PC-9 (cell line): ENCODE measurements at regions not wholly inside any gene's neighbourhood (a gene's known extent, or its start where the extent isn't known, plus 50 kb on each side); places are given as distances from the start of the nearest gene placed in this dataset.

ENCODE experiments used
- BruUV-seq: library from RNA; stranded (reverse); fragments of 400-500 nt; replicated peaks from 2 replicates; lab custom pipeline; 2021; lab: Mats Ljungman, UMichigan
- CTCF ChIA-PET: fragments of 300-600 bp; sonication (Branson Sonifier 250); formaldehyde crosslinking; loops from one replicate; lab custom pipeline; 2022; ENCODE audit warnings: antibody characterized with exemption; lab: Charles Lee
- POLR2A ChIA-PET: fragments of 300-600 bp; sonication (Branson Sonifier 250); formaldehyde crosslinking; loops from one replicate; lab custom pipeline; 2022; ENCODE audit warnings: antibody characterized with exemption; ENCODE audit not compliant: unreplicated experiment; lab: Charles Lee
- DNase-seq, 2 experiments: peaks; one replicate each; pipeline versions ENCODE4 v3.0.0 to v3.0.0-alpha.2; 2015 to 2022; ENCODE audit warnings: mixed read lengths in 1 of 2
- H2AFZ ChIP-seq: fragments of 200-600 bp; sonication (generic); 2 replicates; pipeline ENCODE4 v1.8.1; 2017; ENCODE audit warnings: antibody characterized with exemption
- H3F3A ChIP-seq: fragments of 200-600 bp; sonication (generic); 2 replicates; pipeline ENCODE4 v1.8.1; 2017; ENCODE audit warnings: antibody characterized with exemption, mild to moderate bottlenecking, low read depth; ENCODE audit not compliant: insufficient read depth
- H3K27ac ChIP-seq: fragments of 200-600 bp; sonication (generic); 2 replicates; pipeline ENCODE4 v1.6.1; 2016; ENCODE audit warnings: mixed run types
- H3K27me3 ChIP-seq: fragments of 200-600 bp; sonication (generic); 2 replicates; pipeline ENCODE4 v1.6.1; 2016; ENCODE audit warnings: low read depth, mixed run types; ENCODE audit not compliant: insufficient read depth
- H3K36me3 ChIP-seq: fragments of 200-600 bp; sonication (generic); 2 replicates; pipeline ENCODE4 v1.6.1; 2016; ENCODE audit warnings: low read depth, mixed run types
- H3K4me1 ChIP-seq: fragments of 200-600 bp; sonication (generic); replicated peaks from 2 replicates; pipeline ENCODE4 v1.6.1; 2016; ENCODE audit warnings: mixed run types; ENCODE audit not compliant: insufficient read depth
- H3K4me2 ChIP-seq: fragments of 200-600 bp; sonication (generic); 2 replicates; pipeline ENCODE4 v1.6.1; 2017; ENCODE audit warnings: mixed run types
- H3K4me3 ChIP-seq: fragments of 200-600 bp; sonication (generic); 2 replicates; pipeline ENCODE4 v1.6.1; 2016; ENCODE audit warnings: mixed run types
- H3K79me2 ChIP-seq: fragments of 200-600 bp; sonication (generic); 2 replicates; pipeline ENCODE4 v1.6.1; 2017; ENCODE audit warnings: low read depth, mixed run types
- H3K9me2 ChIP-seq: fragments of 200-600 bp; sonication (generic); 2 replicates; pipeline ENCODE4 v1.8.1; 2017; ENCODE audit warnings: mild to moderate bottlenecking; ENCODE audit not compliant: insufficient read depth
- H3K9me3 ChIP-seq: fragments of 200-600 bp; sonication (generic); 2 replicates; pipeline ENCODE4 v1.8.1; 2016; ENCODE audit warnings: low read depth; ENCODE audit not compliant: insufficient read depth
- H4K20me1 ChIP-seq: fragments of 200-600 bp; sonication (generic); 2 replicates; pipeline ENCODE4 v1.8.1; 2017; ENCODE audit not compliant: insufficient read depth
- CTCF ChIP-seq: fragments of 200-600 bp; sonication (generic); conservative IDR thresholded peaks from 2 replicates; pipeline ENCODE4 v1.6.1; 2017; ENCODE audit warnings: mixed run types, antibody characterized with exemption, mild to moderate bottlenecking, moderate library complexity
- EZH2 ChIP-seq: fragments of 200-600 bp; sonication (generic); IDR thresholded peaks from 2 replicates; pipeline ENCODE4 v1.8.0; 2017; ENCODE audit warnings: antibody characterized with exemption, low read depth
- intact Hi-C: fragments of 100-400 bp; cut with micrococcal nuclease; formaldehyde crosslinking; loops from one replicate; pipeline ENCODE4 v1.10.0; 2022; ENCODE audit not compliant: unreplicated experiment

DNA sequence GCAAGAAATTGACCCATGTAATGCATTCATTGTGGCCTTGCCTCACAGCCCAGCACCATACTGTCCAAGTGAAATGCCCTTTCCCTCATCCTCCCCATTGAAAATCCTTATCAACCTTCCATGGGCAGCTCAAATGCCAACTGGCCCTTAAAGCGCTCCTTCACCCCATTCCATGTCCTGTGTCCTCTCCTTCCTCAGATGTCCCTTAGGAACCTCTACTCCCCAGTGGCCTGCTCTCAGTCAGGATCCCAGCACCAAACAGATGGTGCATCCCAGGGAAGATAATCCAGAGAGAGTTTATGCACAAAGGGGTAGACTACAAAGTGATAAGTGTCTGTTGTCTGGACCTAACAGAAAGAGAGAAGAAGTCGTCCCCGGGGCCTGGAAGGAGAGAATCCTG is 407.4 kb upstream of the ZNF507 start:
- no peak overlapping the region for H3K4me2 ChIP-seq
- no peaks in the 10 kb centered on the region for H4K20me1 ChIP-seq
- BruUV-seq: no TSS peak
- H3K27ac ChIP-seq: no peak overlapping the region
- H3K36me3 ChIP-seq: no peaks in the 10 kb centered on the region
- intact Hi-C loops: no loop called here
- no peaks in the 10 kb centered on the region for H3F3A ChIP-seq
- POLR2A ChIA-PET: no interaction called here
- H3K79me2 ChIP-seq: no peaks in the 10 kb centered on the region
- TF ChIP-seq EZH2 (no peak), CTCF (no peak)
- H2AFZ ChIP-seq: no peak overlapping the region
- H3K9me2 ChIP-seq: no peaks in the 10 kb centered on the region
- DNase-seq: no peak
- H3K9me3 ChIP-seq: no peaks in the 10 kb centered on the region
- CTCF ChIA-PET: no interaction called here
- peaks cover 11% of the 10 kb centered on the region; the same call in 1 of the 2 replicates for H3K27me3 ChIP-seq
- H3K4me1 ChIP-seq: no peaks in the 10 kb centered on the region
- H3K4me3 ChIP-seq: no peak overlapping the region

DNA sequence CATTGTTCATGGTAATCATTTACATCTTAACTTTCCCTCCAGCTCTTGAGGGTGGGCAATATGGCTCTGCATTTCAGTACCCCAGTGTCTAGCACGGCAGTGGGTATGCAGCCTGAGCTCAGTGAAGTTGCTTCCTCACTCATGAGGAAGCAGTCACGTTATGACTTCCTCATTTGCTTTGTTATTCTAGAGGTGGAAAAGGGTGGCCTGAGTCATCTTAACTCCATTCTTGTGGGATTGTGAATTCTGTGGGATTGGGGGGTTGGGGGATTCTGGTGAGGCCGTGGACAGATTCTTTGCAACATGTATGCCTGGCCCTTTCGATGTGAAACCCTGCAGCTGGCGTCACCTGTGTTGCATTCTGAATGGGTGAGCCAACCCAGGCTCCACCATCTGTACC is 406.7 kb upstream of the ZNF507 start:
- TF ChIP-seq EZH2: no peak
- TF ChIP-seq CTCF: no peak
- POLR2A ChIA-PET: no interaction called here

GRCh38 chr19:31940396-31940795 is 405.0 kb upstream of the ZNF507 start:
- no peaks in the 10 kb centered on the region for H3K79me2 ChIP-seq
- H3F3A ChIP-seq: no peaks in the 10 kb centered on the region
- H3K4me1 ChIP-seq: no peaks in the 10 kb centered on the region
- H3K36me3 ChIP-seq: no peaks in the 10 kb centered on the region
- no TSS peak for BruUV-seq
- DNase-seq: no peak
- H3K27me3 ChIP-seq: peaks cover 30% of the 10 kb centered on the region
- H3K9me2 ChIP-seq: no peaks in the 10 kb centered on the region
- intact Hi-C loops: no loop called here
- no peak overlapping the region for H2AFZ ChIP-seq
- H3K4me2 ChIP-seq: no peak overlapping the region
- no peak overlapping the region for H3K4me3 ChIP-seq
- H3K9me3 ChIP-seq: no peaks in the 10 kb centered on the region
- H3K27ac ChIP-seq: no peak overlapping the region
- ChIA-PET CTCF (no interaction called here), POLR2A (no interaction called here)
- TF ChIP-seq CTCF: no peak
- TF ChIP-seq EZH2: no peak
- H4K20me1 ChIP-seq: no peaks in the 10 kb centered on the region

More for the DNA sequence above, 406.7 kb upstream of the ZNF507 start:
- H3K9me3 ChIP-seq: no peaks in the 10 kb centered on the region
- H3K79me2 ChIP-seq: no peaks in the 10 kb centered on the region
- H2AFZ ChIP-seq: no peak overlapping the region
- H3K4me2 ChIP-seq: no peak overlapping the region
- CTCF ChIA-PET: no interaction called here
- no peak overlapping the region for H3K4me3 ChIP-seq
- H3K27ac ChIP-seq: no peak overlapping the region
- intact Hi-C loops: no loop called here
- DNase-seq: no peak
- H3F3A ChIP-seq: no peaks in the 10 kb centered on the region
- H3K4me1 ChIP-seq: no peaks in the 10 kb centered on the region
- no peaks in the 10 kb centered on the region for H3K9me2 ChIP-seq
- no peaks in the 10 kb centered on the region for H3K36me3 ChIP-seq
- H3K27me3 ChIP-seq: peaks cover 17% of the 10 kb centered on the region; the same call in 1 of the 2 replicates
- BruUV-seq: no TSS peak
- H4K20me1 ChIP-seq: no peaks in the 10 kb centered on the region
